ENCODE measurements at regions not wholly inside any gene's neighbourhood (a gene's known extent, or its start where the extent isn't known, plus 50 kb on each side); places are given as distances from the start of the nearest gene placed in this dataset.
A peak's percentile ranks its signal among the peaks of the same experiment; 100 is the strongest.
"Not testable (repeated sequence)": the region's sequence is repeated elsewhere in the genome, so short reads cannot be mapped to it uniquely, and the experiment has no call there.

DNA sequence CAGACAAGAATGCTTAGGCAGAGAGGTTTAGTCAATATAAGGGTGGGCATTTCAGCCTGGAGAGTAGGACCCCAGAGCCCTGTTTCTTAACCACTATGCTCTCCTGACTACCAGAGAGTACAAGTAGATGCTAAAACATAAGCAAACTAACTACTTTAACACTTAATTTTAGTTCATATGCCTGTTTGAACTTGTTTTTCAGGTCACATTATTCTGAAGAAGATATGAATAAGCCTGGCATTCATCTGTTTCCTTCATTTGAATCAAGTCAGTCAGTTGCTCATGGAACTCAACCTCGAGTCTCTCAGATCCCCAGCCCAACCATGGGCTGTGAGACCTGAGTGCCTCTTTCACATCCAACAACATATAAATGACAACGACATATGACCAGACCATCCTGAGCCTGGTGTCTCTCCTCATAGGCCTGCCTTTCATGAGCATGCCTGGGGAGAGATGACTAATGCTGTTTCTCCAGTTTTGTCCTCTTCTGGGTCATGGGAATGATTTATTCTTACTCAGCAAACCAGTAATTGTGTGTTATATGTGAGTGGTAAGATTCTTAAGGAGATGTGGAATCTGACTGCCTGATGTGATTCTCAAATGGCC lies 251.1 kb upstream of the BTG1 start:
- peaks cover 97% of the 10 kb centered on the region for H3K4me1 Mint-ChIP-seq (ENCODE audit: low read depth)
- H3K27me3 Mint-ChIP-seq, result no peaks in the 10 kb centered on the region
- H3K27ac Mint-ChIP-seq, result peak overlapping the region; percentile 84
- peaks cover 42% of the 10 kb centered on the region for H3K9me3 Mint-ChIP-seq
- H3K4me3 Mint-ChIP-seq, result peak overlapping the region; percentile 1
- DNase-seq, result no peak
- peaks cover 50% of the 10 kb centered on the region for H3K36me3 Mint-ChIP-seq (ENCODE audit: low read depth)

- Mint-ChIP-seq H3K36me3 (ENCODE audit: low read depth) (peaks cover 43% of the 10 kb centered on the region), H3K4me3 (no peak overlapping the region), H3K27ac (peak overlapping the region; percentile 82), H3K4me1 (ENCODE audit: low read depth) (peaks cover 89% of the 10 kb centered on the region), H3K27me3 (no peaks in the 10 kb centered on the region), H3K9me3 (peaks cover 42% of the 10 kb centered on the region)
- DNase-seq, result no peak
Measured at GRCh38 chr12:92395322-92395721, 249.7 kb upstream of the BTG1 start.

GRCh38 chr12:92394895-92395294 lies 249.2 kb upstream of the BTG1 start:
- peak overlapping the region; percentile 82 for H3K27ac Mint-ChIP-seq
- H3K4me3 Mint-ChIP-seq, result no peak overlapping the region
- H3K36me3 Mint-ChIP-seq (ENCODE audit: low read depth), result peaks cover 41% of the 10 kb centered on the region
- peaks cover 42% of the 10 kb centered on the region for H3K9me3 Mint-ChIP-seq
- no peak for DNase-seq
- no peaks in the 10 kb centered on the region for H3K27me3 Mint-ChIP-seq
- peaks cover 84% of the 10 kb centered on the region for H3K4me1 Mint-ChIP-seq (ENCODE audit: low read depth)

DNA sequence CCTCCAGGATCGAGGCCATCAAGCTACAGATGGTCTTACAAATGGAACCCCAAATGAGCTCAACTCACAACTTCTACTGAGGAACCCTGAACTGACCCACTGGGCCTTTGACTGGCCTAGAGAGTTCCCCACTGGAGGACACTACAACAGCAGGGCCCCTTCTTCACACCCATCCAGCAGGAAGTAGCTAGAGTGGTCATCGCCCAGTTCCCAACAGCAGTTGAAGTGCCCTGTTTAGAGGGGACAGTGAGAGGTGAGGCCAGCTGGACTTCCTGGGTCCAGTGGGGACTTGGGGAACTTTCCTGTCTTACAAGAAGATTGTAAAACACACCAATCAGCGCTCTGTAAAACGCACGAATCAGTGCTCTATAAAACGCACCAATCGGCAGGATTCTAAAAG lies 247.9 kb upstream of the BTG1 start:
- Mint-ChIP-seq H3K27ac (peak overlapping the region; percentile 71), H3K27me3 (no peaks in the 10 kb centered on the region), H3K9me3 (peaks cover 42% of the 10 kb centered on the region), H3K36me3 (ENCODE audit: low read depth) (peaks cover 38% of the 10 kb centered on the region), H3K4me1 (ENCODE audit: low read depth) (peaks cover 73% of the 10 kb centered on the region), H3K4me3 (no peak overlapping the region)
- DNase-seq, result no peak

DNA sequence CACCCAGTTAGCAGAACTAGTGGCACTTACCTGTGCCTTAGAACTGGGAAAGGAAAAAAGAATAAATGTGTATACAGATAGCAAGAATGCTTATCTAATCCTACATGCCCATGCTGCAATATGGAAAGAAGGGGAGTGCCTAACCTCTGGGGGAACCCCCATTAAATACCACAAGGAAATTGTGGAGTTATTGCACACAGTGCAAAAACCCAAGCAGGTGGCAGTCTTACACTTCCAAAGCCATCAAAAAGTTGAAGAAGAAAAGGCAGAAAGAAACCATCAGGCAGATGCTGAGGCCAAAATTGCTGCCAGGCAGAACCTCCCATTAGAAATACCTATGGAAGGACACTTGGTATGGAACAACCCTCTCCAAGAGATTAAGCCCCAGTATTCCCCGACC lies 246.1 kb upstream of the BTG1 start:
- H3K4me1 Mint-ChIP-seq (ENCODE audit: low read depth), result peaks cover 62% of the 10 kb centered on the region
- not testable (repeated sequence) for DNase-seq, H3K27me3 Mint-ChIP-seq, H3K27ac Mint-ChIP-seq, H3K4me3 Mint-ChIP-seq
- peaks cover 30% of the 10 kb centered on the region for H3K9me3 Mint-ChIP-seq
- peaks cover 35% of the 10 kb centered on the region for H3K36me3 Mint-ChIP-seq (ENCODE audit: low read depth)

DNA sequence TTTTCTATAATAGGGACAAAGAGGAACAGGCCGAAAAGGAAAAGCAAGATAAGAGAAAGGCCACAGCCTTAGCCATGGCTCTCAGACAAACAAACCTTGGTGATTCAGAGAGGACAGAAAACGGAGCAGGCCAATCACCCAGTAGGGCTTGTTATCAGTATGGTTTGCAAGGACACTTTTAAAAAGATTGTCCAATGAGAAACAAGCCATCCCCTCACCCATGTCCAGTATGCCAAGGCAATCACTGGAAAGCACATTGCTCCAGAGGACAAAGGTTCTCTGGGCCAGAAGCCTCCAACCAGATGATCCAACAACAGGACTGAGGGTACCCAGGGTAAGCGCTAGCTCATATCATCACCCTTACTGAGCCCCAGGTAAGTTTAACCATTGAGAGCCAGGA lies 243.8 kb upstream of the BTG1 start:
- DNase-seq, result no peak
- peaks cover 22% of the 10 kb centered on the region for H3K36me3 Mint-ChIP-seq (ENCODE audit: low read depth)
- H3K27ac Mint-ChIP-seq, result no peak overlapping the region
- H3K4me3 Mint-ChIP-seq, result no peak overlapping the region
- H3K27me3 Mint-ChIP-seq, result no peaks in the 10 kb centered on the region
- peaks cover 48% of the 10 kb centered on the region for H3K4me1 Mint-ChIP-seq (ENCODE audit: low read depth)
- H3K9me3 Mint-ChIP-seq, result peaks cover 18% of the 10 kb centered on the region

DNA sequence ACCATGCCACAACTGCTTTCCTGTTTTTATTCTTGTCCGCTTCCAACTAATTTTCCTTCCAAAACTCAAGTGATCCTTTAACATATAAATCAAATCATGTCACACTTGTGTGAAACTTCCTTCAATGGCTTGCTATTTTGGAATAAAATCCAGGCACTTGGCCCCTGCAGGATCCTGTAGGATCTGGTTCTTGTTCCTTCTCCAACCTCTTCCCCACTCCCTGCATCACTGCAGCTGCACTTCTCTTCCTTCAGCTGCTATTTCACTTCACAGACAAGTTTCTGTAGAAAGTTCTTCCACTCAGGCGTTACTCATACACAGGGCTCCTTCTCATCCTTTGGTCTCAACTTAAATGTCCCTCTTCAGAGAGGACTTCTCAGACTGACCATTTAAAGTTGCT lies 239.7 kb upstream of the BTG1 start:
- H3K9me3 Mint-ChIP-seq, result no peaks in the 10 kb centered on the region
- H3K4me1 Mint-ChIP-seq (ENCODE audit: low read depth), result peaks cover 38% of the 10 kb centered on the region
- no peak overlapping the region for H3K4me3 Mint-ChIP-seq
- no peaks in the 10 kb centered on the region for H3K27me3 Mint-ChIP-seq
- H3K27ac Mint-ChIP-seq, result no peak overlapping the region
- H3K36me3 Mint-ChIP-seq (ENCODE audit: low read depth), result no peaks in the 10 kb centered on the region
- no peak for DNase-seq

GRCh38 chr12:92384571-92384970 lies 238.9 kb upstream of the BTG1 start:
- no peak overlapping the region for H3K4me3 Mint-ChIP-seq
- DNase-seq, result no peak
- no peaks in the 10 kb centered on the region for H3K9me3 Mint-ChIP-seq
- H3K27ac Mint-ChIP-seq, result no peak overlapping the region
- no peaks in the 10 kb centered on the region for H3K27me3 Mint-ChIP-seq
- H3K4me1 Mint-ChIP-seq (ENCODE audit: low read depth), result peaks cover 43% of the 10 kb centered on the region
- no peaks in the 10 kb centered on the region for H3K36me3 Mint-ChIP-seq (ENCODE audit: low read depth)

DNA sequence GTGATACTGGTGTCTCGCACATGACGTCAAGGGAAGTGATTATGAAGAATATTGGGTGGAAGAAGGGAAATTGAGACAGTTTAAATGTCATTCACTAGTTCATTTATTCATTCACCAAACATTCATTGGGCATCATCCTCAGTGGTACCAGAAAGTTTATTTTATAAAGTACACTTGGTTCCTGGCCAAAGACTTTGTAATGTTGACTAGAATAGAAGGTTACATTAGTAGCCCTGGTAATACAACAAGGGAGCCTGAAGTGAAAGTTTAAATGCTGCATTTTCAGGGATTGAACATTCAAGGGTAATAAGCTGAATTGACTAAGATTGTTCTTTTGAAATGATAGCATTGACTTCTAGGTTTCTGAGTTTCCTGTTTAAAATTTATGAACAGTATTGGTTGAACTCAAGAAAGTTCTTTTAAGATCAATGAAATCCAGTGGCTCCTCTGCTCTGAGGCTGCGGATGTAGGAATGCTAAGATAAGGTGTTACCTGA lies 236.8 kb upstream of the BTG1 start:
- Mint-ChIP-seq H3K4me1 (ENCODE audit: low read depth) (peaks cover 58% of the 10 kb centered on the region), H3K9me3 (no peaks in the 10 kb centered on the region), H3K4me3 (no peak overlapping the region), H3K27me3 (no peaks in the 10 kb centered on the region), H3K27ac (no peak overlapping the region), H3K36me3 (ENCODE audit: low read depth) (no peaks in the 10 kb centered on the region)
- no peak for DNase-seq

- no peak overlapping the region for H3K27ac Mint-ChIP-seq
- no peak overlapping the region for H3K4me3 Mint-ChIP-seq
- H3K27me3 Mint-ChIP-seq, result no peaks in the 10 kb centered on the region
- H3K4me1 Mint-ChIP-seq (ENCODE audit: low read depth), result peaks cover 54% of the 10 kb centered on the region
- H3K36me3 Mint-ChIP-seq (ENCODE audit: low read depth), result no peaks in the 10 kb centered on the region
- DNase-seq, result no peak
- H3K9me3 Mint-ChIP-seq, result no peaks in the 10 kb centered on the region
Measured at GRCh38 chr12:92381856-92382255, 236.2 kb upstream of the BTG1 start.

- H3K27ac Mint-ChIP-seq, result peak overlapping the region; percentile 38
Measured at GRCh38 chr12:92378682-92379479, 233.2 kb upstream of the BTG1 start.

GRCh38 chr12:92375504-92375903 lies 229.9 kb upstream of the BTG1 start:
- H3K27ac Mint-ChIP-seq; H3K9me3 Mint-ChIP-seq; H3K27me3 Mint-ChIP-seq; H3K36me3 Mint-ChIP-seq (ENCODE audit: low read depth); DNase-seq; H3K4me3 Mint-ChIP-seq: not testable (repeated sequence)
- peaks cover 48% of the 10 kb centered on the region for H3K4me1 Mint-ChIP-seq (ENCODE audit: low read depth)

More at GRCh38 chr12:92378682-92379479, 233.2 kb upstream of the BTG1 start:
- no peaks in the 10 kb centered on the region for H3K36me3 Mint-ChIP-seq (ENCODE audit: low read depth)
- H3K4me3 Mint-ChIP-seq, result no peak overlapping the region
- H3K9me3 Mint-ChIP-seq, result no peaks in the 10 kb centered on the region
- no peak for DNase-seq
- H3K4me1 Mint-ChIP-seq (ENCODE audit: low read depth), result peaks cover 59% of the 10 kb centered on the region
- no peaks in the 10 kb centered on the region for H3K27me3 Mint-ChIP-seq

GRCh38 chr12:92370828-92371227 lies 225.2 kb upstream of the BTG1 start:
- Mint-ChIP-seq H3K4me3 (no peak overlapping the region), H3K27ac (no peak overlapping the region)

DNA sequence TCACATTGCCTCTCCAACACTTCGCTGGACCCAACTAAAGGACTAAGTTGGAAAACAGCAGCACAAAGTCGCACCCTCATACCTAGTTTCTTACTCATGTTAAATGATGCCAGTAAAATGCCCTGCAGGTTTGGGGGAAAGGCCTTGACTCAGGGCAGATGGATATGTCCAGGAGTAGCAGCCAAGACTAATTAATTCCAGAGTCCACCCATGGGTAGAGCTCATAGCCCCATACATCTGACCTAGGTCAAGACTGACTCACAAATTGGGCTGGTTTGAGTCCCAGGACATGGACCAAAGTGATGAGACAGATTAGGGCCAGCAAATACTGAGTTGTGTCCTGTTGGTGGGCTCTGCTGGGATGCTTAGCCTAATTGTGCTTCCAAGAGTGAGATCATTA lies 224.0 kb upstream of the BTG1 start:
- no peak for DNase-seq
- Mint-ChIP-seq H3K4me3 (no peak overlapping the region), H3K27me3 (no peaks in the 10 kb centered on the region), H3K4me1 (ENCODE audit: low read depth) (peaks cover 29% of the 10 kb centered on the region), H3K27ac (no peak overlapping the region), H3K36me3 (ENCODE audit: low read depth) (no peaks in the 10 kb centered on the region), H3K9me3 (no peaks in the 10 kb centered on the region)

More at GRCh38 chr12:92370828-92371227, 225.2 kb upstream of the BTG1 start:
- Mint-ChIP-seq H3K27me3 (no peaks in the 10 kb centered on the region), H3K4me1 (ENCODE audit: low read depth) (peaks cover 27% of the 10 kb centered on the region), H3K9me3 (no peaks in the 10 kb centered on the region), H3K36me3 (ENCODE audit: low read depth) (no peaks in the 10 kb centered on the region)
- no peak for DNase-seq

DNA sequence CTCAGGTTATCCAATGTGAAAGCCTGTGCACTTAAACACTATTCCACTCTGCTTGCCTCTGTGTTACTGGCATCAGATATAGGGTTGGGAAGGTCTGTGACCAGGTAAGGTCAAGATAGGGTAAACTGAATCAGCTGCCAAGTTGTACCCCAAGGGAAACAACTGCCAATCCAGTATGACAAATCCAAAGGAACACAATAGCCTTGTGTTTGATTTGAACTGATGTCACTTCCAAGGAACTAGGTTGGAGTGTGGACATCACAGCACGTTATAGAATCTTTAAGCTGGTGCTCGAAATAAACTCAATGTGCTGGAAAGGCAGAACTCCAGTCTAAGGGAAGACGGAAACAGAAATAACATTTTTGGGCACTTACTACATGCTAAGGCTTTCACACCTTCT lies 223.4 kb upstream of the BTG1 start:
- Mint-ChIP-seq H3K27me3 (no peaks in the 10 kb centered on the region), H3K27ac (no peak overlapping the region), H3K36me3 (ENCODE audit: low read depth) (no peaks in the 10 kb centered on the region)

More for the DNA sequence above, 223.4 kb upstream of the BTG1 start:
- Mint-ChIP-seq H3K4me1 (ENCODE audit: low read depth) (peaks cover 28% of the 10 kb centered on the region), H3K4me3 (no peak overlapping the region), H3K9me3 (no peaks in the 10 kb centered on the region)
- DNase-seq, result no peak

Measured in activated T-cell treated with anti-CD3 and anti-CD28 coated beads, Interleukin-2, amount 50 U/mL, for 24 hours (primary cell).